ENCODE measurements at regions not wholly inside any gene's neighbourhood (a gene's known extent, or its start where the extent isn't known, plus 50 kb on each side); places are given as distances from the start of the nearest gene placed in this dataset.

GRCh38 chr3:148372206-148372875, 325.4 kb upstream of the AGTR1 start:
- in situ Hi-C loops (cut with MboI; ENCODE audit: low sequenced_read_pairs in 4 of 4) (no loop called here), intact Hi-C loops (cut with DNase I; ENCODE audit: low total_unique reads) (loop anchor here (10.0 kb wide), 1 partner anchor 352 kb away; no protein-coding TSS in a partner anchor)
- no peaks in the 10 kb centered on the region for H3K4me1 ChIP-seq
- H3K9me3 ChIP-seq: no peaks in the 10 kb centered on the region
- DNase-seq: no peak
- ATAC-seq: no peak
- H3K27ac ChIP-seq: no peak overlapping the region
- H3K4me3 ChIP-seq: no peak overlapping the region
- no peaks in the 10 kb centered on the region for H3K27me3 ChIP-seq
- H3K36me3 ChIP-seq: no peaks in the 10 kb centered on the region
- no peak for TF ChIP-seq POLR2A (IDR thresholded peaks at IDR 0.05)
- TF ChIP-seq, protein P1, sequence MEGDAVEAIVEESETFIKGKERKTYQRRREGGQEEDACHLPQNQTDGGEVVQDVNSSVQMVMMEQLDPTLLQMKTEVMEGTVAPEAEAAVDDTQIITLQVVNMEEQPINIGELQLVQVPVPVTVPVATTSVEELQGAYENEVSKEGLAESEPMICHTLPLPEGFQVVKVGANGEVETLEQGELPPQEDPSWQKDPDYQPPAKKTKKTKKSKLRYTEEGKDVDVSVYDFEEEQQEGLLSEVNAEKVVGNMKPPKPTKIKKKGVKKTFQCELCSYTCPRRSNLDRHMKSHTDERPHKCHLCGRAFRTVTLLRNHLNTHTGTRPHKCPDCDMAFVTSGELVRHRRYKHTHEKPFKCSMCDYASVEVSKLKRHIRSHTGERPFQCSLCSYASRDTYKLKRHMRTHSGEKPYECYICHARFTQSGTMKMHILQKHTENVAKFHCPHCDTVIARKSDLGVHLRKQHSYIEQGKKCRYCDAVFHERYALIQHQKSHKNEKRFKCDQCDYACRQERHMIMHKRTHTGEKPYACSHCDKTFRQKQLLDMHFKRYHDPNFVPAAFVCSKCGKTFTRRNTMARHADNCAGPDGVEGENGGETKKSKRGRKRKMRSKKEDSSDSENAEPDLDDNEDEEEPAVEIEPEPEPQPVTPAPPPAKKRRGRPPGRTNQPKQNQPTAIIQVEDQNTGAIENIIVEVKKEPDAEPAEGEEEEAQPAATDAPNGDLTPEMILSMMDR (IDR thresholded peaks at IDR 0.05 in 4 of 5, conservative IDR thresholded peaks at IDR 0.05 in 1 of 5): no peak

GRCh38 chr3:148373961-148374360, 323.7 kb upstream of the AGTR1 start:
- no peak for TF ChIP-seq POLR2A (IDR thresholded peaks at IDR 0.05)
- TF ChIP-seq, protein P1 (IDR thresholded peaks at IDR 0.05 in 4 of 5, conservative IDR thresholded peaks at IDR 0.05 in 1 of 5): no peak
- Histone ChIP-seq H3K9me3 (no peaks in the 10 kb centered on the region), H3K27me3 (no peaks in the 10 kb centered on the region), H3K4me3 (no peak overlapping the region), H3K36me3 (no peaks in the 10 kb centered on the region), H3K27ac (no peak overlapping the region), H3K4me1 (no peaks in the 10 kb centered on the region)
- DNase-seq: no peak
- in situ Hi-C loops (cut with MboI; ENCODE audit: low sequenced_read_pairs in 4 of 4) (no loop called here), intact Hi-C loops (cut with DNase I; ENCODE audit: low total_unique reads) (loop anchor here (10.0 kb wide), 1 partner anchor 351 kb away; no protein-coding TSS in a partner anchor)
- no peak for ATAC-seq

DNA sequence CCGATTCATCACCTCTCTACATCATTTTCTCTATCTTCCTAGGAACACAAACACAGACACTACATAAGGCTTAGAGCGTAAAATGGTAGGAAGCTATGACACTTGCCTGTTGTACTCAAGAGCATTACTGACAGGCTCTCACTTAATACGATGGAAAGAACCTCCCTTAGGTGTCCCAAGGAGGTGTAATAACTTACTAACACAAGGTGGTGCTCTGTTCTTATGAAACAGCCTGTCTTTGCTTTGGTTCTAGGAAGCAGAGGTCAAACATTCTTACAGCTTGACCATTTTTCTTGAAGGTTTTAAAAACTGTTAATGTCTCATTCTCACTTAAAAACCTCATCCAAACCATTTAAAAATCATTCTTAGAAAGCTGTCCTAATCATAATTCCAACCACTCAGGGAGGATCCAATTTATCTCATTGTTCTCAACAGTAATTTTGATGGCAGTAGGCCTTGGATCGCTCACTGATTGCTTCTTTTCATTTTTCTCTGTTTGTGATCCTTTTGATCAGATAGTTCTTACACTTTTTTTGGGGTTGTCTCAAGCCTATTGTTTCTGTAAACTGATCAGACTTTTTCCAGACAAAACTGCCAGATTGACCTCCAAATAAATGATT, 317.8 kb upstream of the AGTR1 start:
- intact Hi-C loops (cut with DNase I; ENCODE audit: low total_unique reads): loop anchor here (5.0 to 10.0 kb wide), 3 partner anchors 82 to 567 kb away; no protein-coding TSS in a partner anchor
- no peaks in the 10 kb centered on the region for H3K27me3 ChIP-seq
- DNase-seq: no peak
- H3K4me1 ChIP-seq: no peaks in the 10 kb centered on the region
- ATAC-seq: peak; percentile 62 to 77
- no peaks in the 10 kb centered on the region for H3K9me3 ChIP-seq
- H3K36me3 ChIP-seq: no peaks in the 10 kb centered on the region
- no peak overlapping the region for H3K27ac ChIP-seq
- no peak overlapping the region for H3K4me3 ChIP-seq
- no peak for TF ChIP-seq POLR2A (IDR thresholded peaks at IDR 0.05)
- TF ChIP-seq, protein P1 (IDR thresholded peaks at IDR 0.05 in 4 of 5, conservative IDR thresholded peaks at IDR 0.05 in 1 of 5): peak in 4 of 5 experiments; percentile 22 to 36 (median 29)
- in situ Hi-C loops (cut with MboI; ENCODE audit: low sequenced_read_pairs in 4 of 4): loop anchor here in 3 of 4 donors (5.0 to 25.0 kb wide), 5 partner anchors 332 to 567 kb away; no protein-coding TSS in a partner anchor

DNA sequence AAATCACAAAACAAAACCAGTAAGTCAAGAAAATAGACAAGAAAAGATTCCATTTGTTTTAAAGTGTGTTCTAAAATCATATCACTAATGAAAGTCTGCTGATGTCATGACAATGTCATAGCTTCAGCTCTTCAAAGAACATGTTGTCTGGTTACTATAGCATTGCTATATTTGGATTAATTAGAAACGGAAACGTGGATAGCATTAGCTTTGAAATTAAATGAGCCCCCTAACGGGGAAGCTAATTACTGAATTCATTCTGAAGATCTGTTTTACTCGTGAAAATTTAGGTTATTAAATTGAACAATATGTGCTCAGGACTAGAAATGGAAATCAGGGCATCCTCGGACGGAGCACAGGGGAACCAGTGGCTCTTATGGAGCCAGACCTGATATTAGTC, 316.7 kb upstream of the AGTR1 start:
- Histone ChIP-seq H3K27ac (no peak overlapping the region), H3K36me3 (no peaks in the 10 kb centered on the region), H3K27me3 (no peaks in the 10 kb centered on the region), H3K9me3 (no peaks in the 10 kb centered on the region), H3K4me3 (no peak overlapping the region), H3K4me1 (no peaks in the 10 kb centered on the region)
- DNase-seq: no peak
- no peak for ATAC-seq
- in situ Hi-C loops (cut with MboI; ENCODE audit: low sequenced_read_pairs in 4 of 4): loop anchor here in 3 of 4 donors (5.0 to 25.0 kb wide), 5 partner anchors 331 to 566 kb away; no protein-coding TSS in a partner anchor
- TF ChIP-seq, protein P1 (IDR thresholded peaks at IDR 0.05 in 4 of 5, conservative IDR thresholded peaks at IDR 0.05 in 1 of 5): no peak
- no peak for TF ChIP-seq POLR2A (IDR thresholded peaks at IDR 0.05)
- intact Hi-C loops (cut with DNase I; ENCODE audit: low total_unique reads): no loop called here
